GM19043 (cell line): ENCODE measurements at regions not wholly inside any gene's neighbourhood (a gene's known extent, or its start where the extent isn't known, plus 50 kb on each side); places are given as distances from the start of the nearest gene placed in this dataset.
"Not testable (repeated sequence)": the region's sequence is repeated elsewhere in the genome, so short reads cannot be mapped to it uniquely, and the experiment has no call there.

Experiments used
- ATAC-seq: cut with Tn5 transposase; IDR thresholded peaks from one replicate; pipeline ENCODE4 v1.9.1; 2021; ENCODE audit warnings: low read depth; ENCODE audit not compliant: unreplicated experiment

GRCh38 chr6:135644394-135644793, 146.9 kb upstream of the AHI1 start:
- no peak for ATAC-seq

- ATAC-seq, result no peak
These were observed 150.0 kb upstream of the AHI1 start for GRCh38 chr6:135647521-135647920.

GRCh38 chr6:135651964-135652755, 154.6 kb upstream of the AHI1 start:
- peak; percentile 97 for ATAC-seq

DNA sequence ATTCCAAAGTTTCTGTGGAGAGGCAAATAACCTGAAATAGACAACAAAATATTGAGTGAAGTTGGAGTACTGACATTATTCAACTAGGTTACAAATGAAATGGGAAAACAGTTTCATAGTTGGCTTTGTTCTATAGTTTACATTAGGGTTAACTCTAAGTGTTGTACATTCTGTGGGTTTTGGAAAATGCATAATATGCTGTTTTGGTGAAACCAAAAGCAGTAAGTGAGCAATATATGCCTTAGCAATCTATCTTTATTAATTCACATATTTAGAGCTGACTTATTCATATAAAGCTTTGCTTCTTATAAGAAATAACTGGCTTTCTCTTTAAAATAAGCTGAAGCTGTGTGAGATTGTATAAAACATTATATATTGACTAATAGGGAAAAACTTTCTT, 157.5 kb upstream of the AHI1 start:
- no peak for ATAC-seq

DNA sequence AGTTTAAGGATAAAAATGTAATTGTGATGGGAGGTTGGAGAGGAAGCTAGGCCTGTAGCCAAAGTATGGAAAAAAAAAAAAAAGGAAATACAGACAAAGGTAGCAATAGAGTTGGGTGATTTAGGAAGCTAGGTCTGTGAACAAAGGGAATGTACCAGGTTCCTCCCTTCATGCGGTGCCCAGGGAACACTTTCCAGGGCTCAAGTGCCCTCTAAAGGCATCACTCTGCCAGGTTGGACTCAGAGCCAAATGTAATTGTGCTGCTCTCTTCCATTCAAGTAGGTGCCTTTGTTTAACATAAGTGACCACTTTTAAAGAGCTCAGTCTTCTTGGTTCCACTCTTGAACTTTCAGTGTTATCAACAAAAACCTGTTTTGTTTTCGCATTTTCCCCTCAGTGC, 159.7 kb upstream of the AHI1 start:
- ATAC-seq, result no peak

- ATAC-seq, result no peak
These were observed 160.9 kb upstream of the AHI1 start for GRCh38 chr6:135658481-135658880.

DNA sequence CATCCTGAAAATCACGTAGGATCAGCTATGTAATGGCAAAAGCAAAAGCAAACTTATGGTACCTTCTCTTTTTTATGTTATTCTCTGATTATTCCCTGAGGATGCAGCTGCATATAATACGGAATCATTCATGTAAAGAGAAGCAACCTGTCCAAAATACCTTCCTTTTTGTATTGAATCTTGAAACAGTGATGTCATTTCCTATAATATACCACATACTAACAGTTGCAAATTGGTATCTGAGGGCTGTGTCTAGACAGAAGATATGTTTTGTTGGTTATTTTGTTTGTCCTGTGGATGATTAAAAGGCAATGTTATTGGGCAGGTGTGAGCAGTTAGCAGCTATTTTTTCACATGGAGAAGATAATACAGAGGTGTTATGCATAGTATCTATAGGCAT, 161.4 kb upstream of the AHI1 start:
- ATAC-seq, result no peak

GRCh38 chr6:135664527-135664926, 167.0 kb upstream of the AHI1 start:
- no peak for ATAC-seq

- ATAC-seq, result no peak
These were observed 168.4 kb upstream of the AHI1 start for GRCh38 chr6:135665935-135666334.

DNA sequence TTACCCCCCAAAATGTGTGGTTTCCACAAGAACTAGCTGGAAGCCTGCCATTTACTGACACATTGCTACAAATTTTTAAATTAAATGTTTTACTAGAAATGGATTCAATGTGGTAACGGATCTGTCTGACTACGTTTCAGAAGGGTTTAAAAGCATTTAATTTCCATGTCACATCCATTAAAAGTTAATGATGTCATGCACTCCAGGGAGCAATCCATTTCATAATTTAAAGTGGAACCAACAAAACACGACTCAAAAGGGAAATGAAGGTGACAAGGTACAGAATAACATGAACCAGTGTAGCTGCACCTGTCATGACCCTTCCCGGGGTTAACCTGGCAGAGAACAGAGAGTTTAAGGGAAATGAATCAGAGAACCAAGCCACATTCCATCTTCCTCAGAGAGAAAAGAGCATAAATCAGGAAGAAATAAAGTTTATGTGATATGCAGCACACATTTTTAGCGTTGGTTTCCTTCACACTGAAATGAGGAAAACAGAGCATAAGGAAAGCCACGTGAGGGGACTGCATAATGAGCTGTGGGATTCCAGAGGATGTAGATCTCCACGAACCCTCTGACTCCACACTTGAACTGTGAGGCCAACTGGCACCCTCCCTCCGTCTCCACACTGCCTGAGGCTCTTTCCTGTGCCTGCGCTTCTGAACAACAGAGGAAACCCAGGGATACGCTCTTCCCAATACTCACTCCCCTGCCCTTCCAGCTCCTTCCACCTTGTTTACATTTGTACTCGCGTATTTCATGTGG, 170.3 kb upstream of the AHI1 start:
- ATAC-seq, result no peak

DNA sequence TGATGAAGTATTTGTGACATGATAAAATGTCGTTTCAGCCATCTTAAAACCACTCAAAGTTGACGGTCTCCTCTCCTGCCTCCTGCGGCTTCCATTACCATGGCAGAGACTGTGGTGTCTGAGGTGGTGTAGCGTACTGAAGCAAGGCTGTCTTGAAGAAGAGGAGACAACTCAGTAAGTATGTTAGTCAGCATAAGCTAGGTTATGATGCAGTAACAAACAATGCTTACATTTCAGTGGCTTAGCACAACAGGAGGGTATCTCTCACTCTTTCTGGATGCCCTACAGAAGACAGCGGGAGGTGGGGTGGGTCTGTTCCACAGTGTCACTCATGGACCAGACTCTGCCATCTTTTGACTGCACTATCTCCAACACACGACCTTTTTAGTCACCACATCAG, 174.7 kb upstream of the AHI1 start:
- ATAC-seq, result no peak

DNA sequence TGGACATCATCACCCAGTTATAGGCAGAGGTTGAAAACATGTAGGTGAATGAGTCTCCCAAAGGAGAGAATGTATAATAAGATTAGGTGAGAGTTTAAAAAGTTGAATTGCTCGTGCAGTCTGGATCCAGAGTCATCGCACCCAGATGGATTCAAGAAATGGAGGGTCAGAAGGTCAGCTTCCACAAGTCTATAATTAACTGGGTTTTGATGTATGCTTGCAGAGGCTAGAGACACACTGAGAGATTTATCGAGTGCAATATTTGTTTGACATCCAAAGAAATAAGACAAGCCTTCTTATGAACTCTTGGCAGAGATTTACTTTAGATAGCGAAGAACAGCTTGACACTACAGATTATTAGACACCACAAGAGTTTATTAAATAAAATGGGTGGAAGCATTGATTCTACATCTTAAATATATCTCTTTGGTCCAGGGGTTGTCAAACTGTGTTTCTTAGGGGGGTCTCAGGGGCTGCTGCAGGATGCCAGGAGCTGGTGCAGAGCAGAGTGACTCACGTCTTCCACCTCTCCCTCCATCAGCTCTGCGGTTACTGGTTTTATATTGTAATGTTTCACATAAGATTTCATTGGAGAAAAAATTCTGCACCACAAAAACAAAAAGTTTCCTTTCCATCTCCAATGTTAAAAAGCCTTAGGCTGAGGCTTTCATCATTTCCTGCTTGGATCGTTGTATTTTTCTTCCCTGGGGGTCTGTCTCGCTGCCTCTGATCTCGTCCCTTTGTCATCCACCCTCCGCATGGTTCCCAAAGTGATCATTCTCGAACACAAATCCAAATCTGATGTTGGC, 176.2 kb upstream of the AHI1 start:
- ATAC-seq, result no peak

- ATAC-seq, result no peak
These were observed 176.5 kb upstream of the PDE7B start for GRCh38 chr6:135675026-135675425.

DNA sequence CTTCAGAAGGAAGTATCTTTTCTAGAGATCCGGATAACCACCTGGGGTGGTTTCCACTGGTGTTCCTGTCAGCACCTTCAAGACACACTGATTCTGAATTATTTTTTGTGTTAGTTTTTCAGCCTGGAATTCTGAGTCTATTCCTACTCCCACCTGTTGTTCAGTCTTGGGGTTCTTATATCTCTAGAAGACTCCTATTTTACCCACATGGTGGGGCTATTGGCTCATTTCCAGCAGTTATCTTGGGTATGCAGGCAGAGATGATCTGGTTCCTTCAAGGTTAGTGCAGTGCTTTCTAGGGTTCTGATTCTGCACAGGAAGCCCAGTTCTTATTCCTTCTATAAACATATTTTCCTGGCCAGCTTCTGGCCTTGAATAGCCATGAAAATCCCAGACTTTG, 175.6 kb upstream of the PDE7B start:
- no peak for ATAC-seq

- no peak for ATAC-seq
These were observed 170.3 kb upstream of the PDE7B start for GRCh38 chr6:135680964-135681913.

DNA sequence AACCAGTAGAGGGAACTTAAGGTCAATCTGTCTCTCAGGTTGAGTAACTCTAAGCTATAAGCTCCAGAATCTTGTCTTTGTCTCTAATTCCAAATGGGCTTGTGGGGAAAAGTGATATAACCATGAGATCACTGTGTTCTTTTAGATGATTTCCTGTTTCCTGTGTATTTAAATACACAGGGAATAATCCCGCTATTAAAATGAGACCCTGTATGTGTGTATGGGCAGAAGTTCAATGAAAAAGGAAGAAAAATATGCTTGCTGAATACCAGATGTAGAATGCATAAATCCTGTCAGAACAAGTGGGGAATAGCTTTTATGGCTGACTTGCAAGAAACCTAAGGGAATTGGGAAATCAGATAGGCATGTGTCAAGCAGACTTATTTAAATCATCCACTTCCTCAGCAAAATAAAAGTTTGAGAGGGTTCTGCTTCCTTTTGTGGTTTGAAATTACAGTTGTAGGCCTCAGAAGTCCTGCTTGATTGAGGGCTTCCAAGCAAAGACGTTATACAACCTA, 164.7 kb upstream of the PDE7B start:
- no peak for ATAC-seq

GRCh38 chr6:135688476-135688875, 163.0 kb upstream of the PDE7B start:
- not testable (repeated sequence) for ATAC-seq

DNA sequence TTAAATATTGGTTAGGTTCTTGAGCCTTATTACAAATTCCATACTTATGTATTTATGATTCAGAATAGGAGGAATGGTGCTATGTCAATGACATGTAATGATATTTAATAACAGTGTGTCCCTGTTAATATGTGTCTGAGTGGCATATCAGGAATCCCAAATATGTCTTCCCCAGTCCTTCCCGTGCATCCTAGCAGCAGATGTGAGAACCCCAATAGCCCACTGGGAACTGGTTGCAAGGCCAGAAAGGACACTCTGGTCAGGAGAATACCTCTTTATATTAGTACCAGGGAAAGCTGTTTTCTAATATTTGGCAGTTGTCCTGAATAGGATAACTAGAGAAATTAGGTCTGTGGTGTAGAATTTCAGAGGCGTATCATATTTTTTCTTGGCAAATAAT, 159.1 kb upstream of the PDE7B start:
- ATAC-seq, result no peak

GRCh38 chr6:135693811-135694370, 157.6 kb upstream of the PDE7B start:
- ATAC-seq, result no peak

DNA sequence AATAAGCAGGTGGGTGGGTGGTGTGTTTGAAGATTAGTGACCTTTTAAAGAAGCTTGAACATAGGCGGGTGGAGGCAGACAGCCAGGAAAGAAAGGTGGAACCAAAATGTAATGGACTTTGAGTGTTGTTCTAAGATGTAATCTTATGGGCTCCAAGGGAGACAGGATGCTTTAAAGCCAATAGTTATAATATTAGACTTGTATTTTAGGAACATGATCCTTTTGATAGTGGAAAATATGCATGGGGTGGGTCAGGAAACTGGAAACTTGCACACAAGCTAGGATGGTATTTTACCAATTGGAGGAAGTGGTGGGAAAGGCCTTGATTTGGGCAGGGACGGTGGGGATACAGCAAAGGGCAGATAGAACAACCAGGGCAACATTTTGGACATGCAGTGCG, 151.8 kb upstream of the PDE7B start:
- no peak for ATAC-seq
